VCaP (cell line): ENCODE measurements at regions not wholly inside any gene's neighbourhood (a gene's known extent, or its start where the extent isn't known, plus 50 kb on each side); places are given as distances from the start of the nearest gene placed in this dataset.
A peak's percentile ranks its signal among the peaks of the same experiment; 100 is the strongest.

Source experiments
- H3K27ac ChIP-seq: fragments of 450-650 bp; 2 replicates; pipeline ENCODE4 v1.5.1; 2017
- TF ChIP-seq, protein P1 (sequence below): fragments of 450-650 bp; conservative IDR thresholded peaks from 2 replicates; pipeline ENCODE4 v1.5.1; 2017; ENCODE audit warnings: mild to moderate bottlenecking, moderate library complexity

- H3K27ac ChIP-seq = no peak overlapping the region
- TF ChIP-seq, protein P1, sequence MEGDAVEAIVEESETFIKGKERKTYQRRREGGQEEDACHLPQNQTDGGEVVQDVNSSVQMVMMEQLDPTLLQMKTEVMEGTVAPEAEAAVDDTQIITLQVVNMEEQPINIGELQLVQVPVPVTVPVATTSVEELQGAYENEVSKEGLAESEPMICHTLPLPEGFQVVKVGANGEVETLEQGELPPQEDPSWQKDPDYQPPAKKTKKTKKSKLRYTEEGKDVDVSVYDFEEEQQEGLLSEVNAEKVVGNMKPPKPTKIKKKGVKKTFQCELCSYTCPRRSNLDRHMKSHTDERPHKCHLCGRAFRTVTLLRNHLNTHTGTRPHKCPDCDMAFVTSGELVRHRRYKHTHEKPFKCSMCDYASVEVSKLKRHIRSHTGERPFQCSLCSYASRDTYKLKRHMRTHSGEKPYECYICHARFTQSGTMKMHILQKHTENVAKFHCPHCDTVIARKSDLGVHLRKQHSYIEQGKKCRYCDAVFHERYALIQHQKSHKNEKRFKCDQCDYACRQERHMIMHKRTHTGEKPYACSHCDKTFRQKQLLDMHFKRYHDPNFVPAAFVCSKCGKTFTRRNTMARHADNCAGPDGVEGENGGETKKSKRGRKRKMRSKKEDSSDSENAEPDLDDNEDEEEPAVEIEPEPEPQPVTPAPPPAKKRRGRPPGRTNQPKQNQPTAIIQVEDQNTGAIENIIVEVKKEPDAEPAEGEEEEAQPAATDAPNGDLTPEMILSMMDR = no peak
Observed at GRCh38 chr20:24779946-24780345, 169.1 kb upstream of the CST7 start.

DNA sequence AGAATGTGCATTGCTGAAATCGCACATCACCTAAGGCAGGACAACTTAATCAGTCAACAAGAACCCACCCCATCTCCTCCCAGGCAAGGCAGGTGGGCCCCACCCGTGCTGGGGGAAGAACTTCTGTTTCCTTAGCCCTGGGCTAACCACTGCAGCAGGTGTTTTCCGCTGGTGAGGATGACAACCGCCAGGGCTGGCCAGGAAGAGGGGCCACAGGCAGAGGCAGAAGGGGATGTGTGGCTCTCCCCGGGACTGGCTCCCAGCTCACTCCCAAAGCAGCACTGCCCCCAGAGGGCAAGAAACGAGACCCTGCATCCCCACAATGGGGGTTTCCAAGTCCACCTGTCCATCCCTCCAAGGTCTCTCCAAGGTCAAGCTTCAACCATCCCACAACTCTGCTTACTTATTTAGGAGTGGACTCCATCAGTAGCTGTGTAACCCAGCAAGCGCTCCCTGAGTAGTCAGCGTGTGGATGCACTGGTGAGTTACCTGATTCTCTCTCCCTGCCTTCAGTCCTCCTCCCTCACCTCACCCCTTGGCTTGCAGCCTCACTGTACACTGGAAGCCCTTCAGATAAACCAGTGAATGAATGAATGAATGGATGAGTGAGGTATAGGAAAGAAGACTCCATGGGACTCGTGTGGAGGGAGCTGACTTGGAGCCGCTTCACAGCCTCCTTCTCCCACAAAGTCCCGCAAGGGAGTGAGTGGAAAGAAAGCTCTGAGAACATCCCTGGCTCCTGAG lies 168.2 kb upstream of the CST7 start:
- no peak overlapping the region for H3K27ac ChIP-seq
- TF ChIP-seq, protein P1 = no peak

GRCh38 chr20:24781418-24781980 lies 167.6 kb upstream of the CST7 start:
- no peak overlapping the region for H3K27ac ChIP-seq
- TF ChIP-seq, protein P1 = peak; percentile 94

DNA sequence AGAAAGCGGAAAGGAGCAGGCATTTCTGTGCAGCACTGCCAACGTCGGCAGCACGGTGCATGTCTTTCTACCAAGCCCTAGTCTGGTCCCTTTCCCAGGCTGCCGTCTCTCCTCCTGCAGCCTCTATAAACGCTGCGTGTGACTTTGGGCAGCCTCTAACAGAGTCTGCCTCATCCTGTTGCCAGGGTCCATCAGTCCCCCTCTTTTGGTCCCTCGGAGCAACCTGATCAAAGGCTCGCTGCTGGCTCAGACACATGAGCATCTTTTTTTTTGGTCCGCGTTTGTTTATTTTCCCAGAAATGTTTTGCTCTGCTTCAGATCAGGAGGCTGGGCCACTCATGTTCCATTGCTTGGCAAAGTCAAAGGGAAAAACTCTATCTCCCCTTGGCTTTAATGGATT lies 166.8 kb upstream of the CST7 start:
- TF ChIP-seq, protein P1 = no peak
- no peak overlapping the region for H3K27ac ChIP-seq

DNA sequence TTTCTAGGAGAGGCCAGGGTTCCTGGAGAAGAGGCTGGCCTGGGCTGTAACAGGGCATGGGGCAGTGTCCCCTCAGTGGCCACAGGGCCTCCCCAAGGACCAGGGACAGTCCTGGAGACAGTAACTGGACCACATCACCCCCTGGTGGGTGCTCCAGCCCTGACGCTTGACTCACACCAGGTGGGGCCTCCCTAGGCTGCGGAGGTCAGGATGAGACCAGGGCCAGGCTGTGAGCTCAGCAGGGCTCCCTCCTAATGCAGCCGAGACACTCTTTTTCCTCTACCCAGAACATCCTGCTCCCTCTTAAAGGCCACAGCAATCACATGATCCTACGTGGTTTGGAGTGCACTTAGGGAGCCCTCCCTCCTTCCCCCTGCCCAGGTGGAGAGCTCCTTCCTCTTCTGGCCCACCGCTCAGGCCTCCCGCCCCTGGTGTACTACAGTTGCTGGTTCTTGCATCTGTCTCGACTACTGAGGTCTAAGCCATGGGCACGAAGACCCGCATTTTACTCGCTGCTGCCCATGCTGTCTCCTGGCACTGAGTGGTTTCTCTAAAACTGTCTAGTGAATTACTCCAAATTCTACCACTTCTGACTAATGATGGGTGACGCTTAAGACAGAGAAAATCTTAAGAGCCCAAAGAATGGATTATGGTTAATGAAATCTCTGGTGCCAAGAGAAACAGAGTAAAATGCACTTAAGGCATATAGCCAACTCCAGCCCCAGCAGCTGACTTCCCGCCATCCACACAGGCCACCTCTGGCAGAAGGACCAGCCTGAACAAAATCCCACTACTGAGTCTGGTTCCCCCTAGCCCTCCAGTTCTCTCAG lies 166.1 kb upstream of the CST7 start:
- TF ChIP-seq, protein P1 = peak; percentile 53
- H3K27ac ChIP-seq = no peak overlapping the region

DNA sequence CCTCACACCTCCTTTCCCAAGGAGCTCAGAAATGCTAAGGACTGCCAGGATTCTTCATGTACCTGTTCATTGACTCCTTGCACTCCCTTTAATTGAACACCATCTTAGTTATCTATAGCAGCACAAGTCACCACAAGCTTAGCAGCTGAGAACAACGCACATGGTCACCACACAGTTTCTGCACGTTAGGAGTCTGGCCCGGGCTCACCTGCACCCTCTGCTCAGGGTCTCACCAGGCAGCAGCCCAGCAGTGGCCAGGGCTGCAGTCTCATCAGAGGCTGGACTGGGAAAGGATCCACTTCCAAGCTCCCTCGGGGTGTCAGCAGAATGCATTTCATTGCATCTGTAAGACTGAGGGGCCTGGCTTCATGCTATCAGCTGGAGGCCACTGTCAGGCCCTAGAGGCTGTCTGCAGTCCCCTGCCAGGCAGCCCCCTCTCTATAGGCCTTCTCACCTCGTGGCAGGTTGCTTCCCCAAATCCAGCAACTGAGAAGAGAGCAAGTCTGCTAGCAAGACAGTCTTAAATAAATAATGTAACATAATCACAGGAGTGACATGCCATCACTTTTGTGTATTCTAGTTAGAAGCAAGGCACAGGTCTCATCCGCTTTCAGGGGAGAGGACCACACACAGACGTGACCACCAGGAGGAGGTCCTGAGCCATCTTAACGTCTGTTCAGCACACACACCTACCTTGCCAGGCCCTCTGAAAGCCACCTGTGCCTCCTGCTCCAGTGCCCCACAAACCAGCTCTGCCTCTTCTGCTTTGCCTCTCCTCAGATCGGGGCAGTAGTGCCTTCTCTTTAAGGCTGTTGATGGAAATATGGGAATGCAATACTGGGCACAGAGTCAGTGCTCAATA lies 165.2 kb upstream of the CST7 start:
- TF ChIP-seq, protein P1 = peak; percentile 44; the same call in 1 of the 2 replicates
- H3K27ac ChIP-seq = no peak overlapping the region
